ENCODE measurements at regions not wholly inside any gene's neighbourhood (a gene's known extent, or its start where the extent isn't known, plus 50 kb on each side); places are given as distances from the start of the nearest gene placed in this dataset.

- Histone ChIP-seq H3K27me3 (ENCODE audit: control insufficient read depth in 3 of 3, insufficient read depth in 3 of 3, low read length in 2 of 3) (no peaks in the 10 kb centered on the region), H3K36me3 (ENCODE audit: control insufficient read depth in 4 of 4, insufficient read depth in 4 of 4, low read length in 4 of 4) (no peaks in the 10 kb centered on the region), H3K4me3 (no peak overlapping the region), H3K27ac (ENCODE audit: low read depth in 1 of 2, low read length in 1 of 2) (no peak overlapping the region), H3K4me1 (ENCODE audit: control insufficient read depth in 5 of 5, insufficient read depth in 5 of 5, low read length in 5 of 5) (no peaks in the 10 kb centered on the region), H3K9ac (ENCODE audit: insufficient read depth in 1 of 2, low read length in 2 of 2) (no peak overlapping the region), H3K9me3 (ENCODE audit: control insufficient read depth in 4 of 4, insufficient read depth in 3 of 4, low read length in 3 of 4) (no peaks in the 10 kb centered on the region)
- TF ChIP-seq, protein P1, sequence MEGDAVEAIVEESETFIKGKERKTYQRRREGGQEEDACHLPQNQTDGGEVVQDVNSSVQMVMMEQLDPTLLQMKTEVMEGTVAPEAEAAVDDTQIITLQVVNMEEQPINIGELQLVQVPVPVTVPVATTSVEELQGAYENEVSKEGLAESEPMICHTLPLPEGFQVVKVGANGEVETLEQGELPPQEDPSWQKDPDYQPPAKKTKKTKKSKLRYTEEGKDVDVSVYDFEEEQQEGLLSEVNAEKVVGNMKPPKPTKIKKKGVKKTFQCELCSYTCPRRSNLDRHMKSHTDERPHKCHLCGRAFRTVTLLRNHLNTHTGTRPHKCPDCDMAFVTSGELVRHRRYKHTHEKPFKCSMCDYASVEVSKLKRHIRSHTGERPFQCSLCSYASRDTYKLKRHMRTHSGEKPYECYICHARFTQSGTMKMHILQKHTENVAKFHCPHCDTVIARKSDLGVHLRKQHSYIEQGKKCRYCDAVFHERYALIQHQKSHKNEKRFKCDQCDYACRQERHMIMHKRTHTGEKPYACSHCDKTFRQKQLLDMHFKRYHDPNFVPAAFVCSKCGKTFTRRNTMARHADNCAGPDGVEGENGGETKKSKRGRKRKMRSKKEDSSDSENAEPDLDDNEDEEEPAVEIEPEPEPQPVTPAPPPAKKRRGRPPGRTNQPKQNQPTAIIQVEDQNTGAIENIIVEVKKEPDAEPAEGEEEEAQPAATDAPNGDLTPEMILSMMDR (IDR thresholded peaks at IDR 0.05; ENCODE audit: control extremely low read depth, extremely low read depth) = no peak
- ATAC-seq (ENCODE audit: insufficient read depth, low FRiP score) (no peak), DNase-seq (no peak)
Measured at GRCh38 chr3:28125342-28125741, 116.1 kb upstream of the CMC1 start.

DNA sequence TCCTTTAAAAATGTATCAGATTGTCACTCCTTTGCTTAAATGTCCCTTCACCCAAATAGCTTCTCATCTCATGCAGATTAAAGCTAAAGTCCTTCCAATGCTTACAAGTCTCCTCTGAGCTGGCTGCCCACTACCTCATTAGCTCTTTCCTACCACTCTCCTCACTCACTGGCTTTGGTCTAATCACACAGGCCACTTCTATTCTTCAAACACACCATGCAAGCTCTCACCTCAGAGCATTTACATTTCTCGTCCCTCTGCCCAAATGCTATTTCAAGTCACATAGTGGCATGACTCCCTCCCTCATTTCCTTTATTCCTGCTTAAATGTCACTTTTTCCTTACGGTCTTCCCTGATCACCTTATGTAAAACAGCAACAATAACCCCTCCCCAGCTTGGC is 110.6 kb upstream of the CMC1 start:
- Histone ChIP-seq H3K9ac (ENCODE audit: insufficient read depth in 1 of 2, low read length in 2 of 2) (no peak overlapping the region), H3K4me1 (ENCODE audit: control insufficient read depth in 5 of 5, insufficient read depth in 5 of 5, low read length in 5 of 5) (no peaks in the 10 kb centered on the region), H3K27ac (ENCODE audit: low read depth in 1 of 2, low read length in 1 of 2) (no peak overlapping the region), H3K27me3 (ENCODE audit: control insufficient read depth in 3 of 3, insufficient read depth in 3 of 3, low read length in 2 of 3) (no peaks in the 10 kb centered on the region), H3K9me3 (ENCODE audit: control insufficient read depth in 4 of 4, insufficient read depth in 3 of 4, low read length in 3 of 4) (no peaks in the 10 kb centered on the region), H3K36me3 (ENCODE audit: control insufficient read depth in 4 of 4, insufficient read depth in 4 of 4, low read length in 4 of 4) (no peaks in the 10 kb centered on the region), H3K4me3 (no peak overlapping the region)
- 80 to 85% methylated on average over 2 of the region's 2 CpGs for WGBS, 2 donors
- DNase-seq (no peak), ATAC-seq (ENCODE audit: insufficient read depth, low FRiP score) (no peak)
- TF ChIP-seq, protein P1 (IDR thresholded peaks at IDR 0.05; ENCODE audit: control extremely low read depth, extremely low read depth) = no peak

DNA sequence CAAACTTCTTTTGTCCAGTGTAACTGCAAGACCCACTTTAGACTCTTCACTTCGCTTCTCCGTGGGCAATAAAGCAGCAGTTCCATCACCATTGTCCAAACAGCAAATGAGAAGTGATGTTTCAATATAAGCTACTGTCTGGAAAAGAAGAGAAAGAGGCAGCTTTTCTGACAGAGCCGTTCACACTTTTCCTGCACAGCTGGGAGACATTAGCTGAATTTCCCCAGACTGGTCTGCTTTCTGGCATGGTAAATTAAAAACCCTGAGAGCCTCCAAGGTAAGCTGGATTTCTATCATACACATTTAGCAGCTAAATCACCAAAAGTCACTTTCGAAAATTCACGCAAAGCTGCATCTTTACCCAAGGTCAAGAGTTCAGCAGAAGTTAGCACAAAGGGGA is 108.5 kb upstream of the CMC1 start:
- H3K36me3 ChIP-seq (ENCODE audit: control insufficient read depth in 4 of 4, insufficient read depth in 4 of 4, low read length in 4 of 4) = no peaks in the 10 kb centered on the region
- H3K4me3 ChIP-seq = no peak overlapping the region
- no peak overlapping the region for H3K27ac ChIP-seq (ENCODE audit: low read depth in 1 of 2, low read length in 1 of 2)
- ATAC-seq (ENCODE audit: insufficient read depth, low FRiP score) = no peak
- H3K9me3 ChIP-seq (ENCODE audit: control insufficient read depth in 4 of 4, insufficient read depth in 3 of 4, low read length in 3 of 4) = no peaks in the 10 kb centered on the region
- no peaks in the 10 kb centered on the region for H3K27me3 ChIP-seq (ENCODE audit: control insufficient read depth in 3 of 3, insufficient read depth in 3 of 3, low read length in 2 of 3)
- H3K4me1 ChIP-seq (ENCODE audit: control insufficient read depth in 5 of 5, insufficient read depth in 5 of 5, low read length in 5 of 5) = peaks cover 0 to 4% (median 0%) of the 10 kb centered on the region in 5 donors
- H3K9ac ChIP-seq (ENCODE audit: insufficient read depth in 1 of 2, low read length in 2 of 2) = no peak overlapping the region
- no peak for DNase-seq
- TF ChIP-seq, protein P1 (IDR thresholded peaks at IDR 0.05; ENCODE audit: control extremely low read depth, extremely low read depth) = no peak
- WGBS, 2 donors = 86 to 92% methylated on average over 5 of the region's 5 CpGs

GRCh38 chr3:28134198-28134597 is 107.2 kb upstream of the CMC1 start:
- Histone ChIP-seq H3K27me3 (ENCODE audit: control insufficient read depth in 3 of 3, insufficient read depth in 3 of 3, low read length in 2 of 3) (no peaks in the 10 kb centered on the region), H3K9ac (ENCODE audit: insufficient read depth in 1 of 2, low read length in 2 of 2) (no peak overlapping the region), H3K9me3 (ENCODE audit: control insufficient read depth in 4 of 4, insufficient read depth in 3 of 4, low read length in 3 of 4) (no peaks in the 10 kb centered on the region), H3K27ac (ENCODE audit: low read depth in 1 of 2, low read length in 1 of 2) (no peak overlapping the region), H3K4me3 (no peak overlapping the region), H3K36me3 (ENCODE audit: control insufficient read depth in 4 of 4, insufficient read depth in 4 of 4, low read length in 4 of 4) (no peaks in the 10 kb centered on the region), H3K4me1 (ENCODE audit: control insufficient read depth in 5 of 5, insufficient read depth in 5 of 5, low read length in 5 of 5) (peaks cover 0 to 15% (median 4%) of the 10 kb centered on the region in 5 donors)
- no peak for DNase-seq
- TF ChIP-seq, protein P1 (IDR thresholded peaks at IDR 0.05; ENCODE audit: control extremely low read depth, extremely low read depth) = no peak
- no peak for ATAC-seq (ENCODE audit: insufficient read depth, low FRiP score)
- WGBS, 2 donors = 81 to 85% methylated on average over 1 of the region's 1 CpG

Measured in lung (tissue), 11 donors.